OCI-LY1 (cell line): ENCODE measurements at regions not wholly inside any gene's neighbourhood (a gene's known extent, or its start where the extent isn't known, plus 50 kb on each side); places are given as distances from the start of the nearest gene placed in this dataset.

Experiments
- H2AFZ ChIP-seq: fragments of 200-600 bp; sonication (generic), shearing (Covaris generic); 2 replicates; pipeline ENCODE4 v1.6.0; 2014; ENCODE audit warnings: antibody characterized with exemption, mild to moderate bottlenecking, low read length
- H3F3A ChIP-seq: fragments of 200-600 bp; sonication (generic), shearing (Covaris generic); 2 replicates; pipeline ENCODE4 v1.6.0; 2014; ENCODE audit warnings: mild to moderate bottlenecking, antibody characterized with exemption, low read length, moderate library complexity; ENCODE audit not compliant: insufficient read depth
- H3K27ac ChIP-seq: fragments of 200-600 bp; sonication (generic); 2 replicates; pipeline ENCODE4 v1.5.1; 2014; ENCODE audit warnings: low read length, mixed run types, mild to moderate bottlenecking, low read depth; ENCODE audit not compliant: poor library complexity, severe bottlenecking
- H3K27me3 ChIP-seq: fragments of 200-600 bp; sonication (generic); 2 replicates; pipeline ENCODE4 v1.6.0; 2014; ENCODE audit warnings: antibody characterized with exemption, mild to moderate bottlenecking, low read length, moderate library complexity; ENCODE audit not compliant: insufficient read depth
- H3K36me3 ChIP-seq: fragments of 200-600 bp; sonication (generic); 2 replicates; pipeline ENCODE4 v1.6.1; 2014; ENCODE audit warnings: mild to moderate bottlenecking, antibody characterized with exemption, low read length, moderate library complexity, mixed read lengths; ENCODE audit not compliant: insufficient read depth
- H3K4me1 ChIP-seq: fragments of 200-600 bp; sonication (generic); 2 replicates; pipeline ENCODE4 v1.5.1; 2014; ENCODE audit warnings: mild to moderate bottlenecking, low read length, moderate library complexity; ENCODE audit not compliant: insufficient read depth, severe bottlenecking
- H3K4me2 ChIP-seq: fragments of 200-600 bp; sonication (generic), shearing (Covaris generic); 2 replicates; pipeline ENCODE4 v1.6.1; 2014; ENCODE audit warnings: low read length
- H3K4me3 ChIP-seq: fragments of 200-600 bp; sonication (generic); 2 replicates; pipeline ENCODE4 v1.5.1; 2014; ENCODE audit warnings: low read length, low read depth, mild to moderate bottlenecking, mixed read lengths; ENCODE audit not compliant: poor library complexity, severe bottlenecking
- H3K79me2 ChIP-seq: fragments of 200-600 bp; shearing (Covaris generic); 2 replicates; pipeline ENCODE4 v1.6.1; 2016; ENCODE audit warnings: mixed run types, low read length, mixed read lengths; ENCODE audit not compliant: insufficient read depth
- H3K9ac ChIP-seq: fragments of 200-600 bp; sonication (generic), shearing (Covaris generic); 2 replicates; pipeline ENCODE4 v1.6.1; 2014; ENCODE audit warnings: mild to moderate bottlenecking, low read length, mixed read lengths
- H3K9me2 ChIP-seq: fragments of 200-600 bp; sonication (generic), shearing (Covaris generic); 2 replicates; pipeline ENCODE4 v1.6.1; 2014; ENCODE audit warnings: low read depth, mild to moderate bottlenecking, low read length, mixed read lengths
- H3K9me3 ChIP-seq: fragments of 200-600 bp; shearing (Covaris generic); 2 replicates; pipeline ENCODE4 v1.6.1; 2014; ENCODE audit warnings: low read length, mixed read lengths
- H4K20me1 ChIP-seq: fragments of 200-600 bp; sonication (generic), shearing (Covaris generic); 2 replicates; pipeline ENCODE4 v1.6.0; 2016; ENCODE audit warnings: mild to moderate bottlenecking, low read length; ENCODE audit not compliant: insufficient read depth
- EZH2 ChIP-seq: fragments of 200-600 bp; sonication (generic), shearing (Covaris generic); IDR thresholded peaks from 2 replicates; pipeline ENCODE4 v1.8.0; 2017; ENCODE audit warnings: borderline replicate concordance, mixed run types, mild to moderate bottlenecking, antibody characterized with exemption, low read length, moderate library complexity, mixed read lengths
- TF ChIP-seq, protein P1 (sequence below): fragments of 200-600 bp; sonication (generic), shearing (Covaris generic); IDR thresholded peaks from 2 replicates; pipeline ENCODE4 v1.5.1; 2017; ENCODE audit warnings: mild to moderate bottlenecking, antibody characterized with exemption, low read length, moderate library complexity, mixed read lengths

DNA sequence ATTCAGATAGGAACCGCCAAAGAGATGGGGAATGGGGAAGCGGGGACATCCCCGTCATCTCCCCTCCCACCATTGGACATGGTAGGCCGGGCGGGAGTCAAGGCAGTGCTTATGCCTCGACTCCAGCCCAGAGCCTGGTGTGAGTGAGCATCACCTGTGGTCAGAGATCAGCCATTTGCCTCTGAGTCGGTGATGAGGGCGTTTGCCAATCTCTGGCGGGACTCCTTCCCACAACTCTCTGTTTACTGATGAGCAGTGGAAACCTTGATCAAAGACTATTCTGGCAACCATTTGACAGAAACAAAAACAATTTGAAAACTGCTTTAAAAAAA is 63.9 kb upstream of the HES1 start:
- H2AFZ ChIP-seq, result no peak overlapping the region
- H4K20me1 ChIP-seq, result no peaks in the 10 kb centered on the region
- H3K9me2 ChIP-seq, result no peaks in the 10 kb centered on the region
- no peaks in the 10 kb centered on the region for H3F3A ChIP-seq
- TF ChIP-seq, protein P1, sequence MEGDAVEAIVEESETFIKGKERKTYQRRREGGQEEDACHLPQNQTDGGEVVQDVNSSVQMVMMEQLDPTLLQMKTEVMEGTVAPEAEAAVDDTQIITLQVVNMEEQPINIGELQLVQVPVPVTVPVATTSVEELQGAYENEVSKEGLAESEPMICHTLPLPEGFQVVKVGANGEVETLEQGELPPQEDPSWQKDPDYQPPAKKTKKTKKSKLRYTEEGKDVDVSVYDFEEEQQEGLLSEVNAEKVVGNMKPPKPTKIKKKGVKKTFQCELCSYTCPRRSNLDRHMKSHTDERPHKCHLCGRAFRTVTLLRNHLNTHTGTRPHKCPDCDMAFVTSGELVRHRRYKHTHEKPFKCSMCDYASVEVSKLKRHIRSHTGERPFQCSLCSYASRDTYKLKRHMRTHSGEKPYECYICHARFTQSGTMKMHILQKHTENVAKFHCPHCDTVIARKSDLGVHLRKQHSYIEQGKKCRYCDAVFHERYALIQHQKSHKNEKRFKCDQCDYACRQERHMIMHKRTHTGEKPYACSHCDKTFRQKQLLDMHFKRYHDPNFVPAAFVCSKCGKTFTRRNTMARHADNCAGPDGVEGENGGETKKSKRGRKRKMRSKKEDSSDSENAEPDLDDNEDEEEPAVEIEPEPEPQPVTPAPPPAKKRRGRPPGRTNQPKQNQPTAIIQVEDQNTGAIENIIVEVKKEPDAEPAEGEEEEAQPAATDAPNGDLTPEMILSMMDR, result no peak
- TF ChIP-seq EZH2, result no peak
- H3K4me3 ChIP-seq, result no peak overlapping the region
- no peak overlapping the region for H3K9ac ChIP-seq
- H3K79me2 ChIP-seq, result no peaks in the 10 kb centered on the region
- no peaks in the 10 kb centered on the region for H3K36me3 ChIP-seq
- H3K4me1 ChIP-seq, result peaks cover 10% of the 10 kb centered on the region
- H3K27me3 ChIP-seq, result peaks cover 26% of the 10 kb centered on the region; the same call in 1 of the 2 replicates
- H3K9me3 ChIP-seq, result peaks cover 11% of the 10 kb centered on the region; the same call in 1 of the 2 replicates
- no peak overlapping the region for H3K27ac ChIP-seq
- H3K4me2 ChIP-seq, result no peak overlapping the region

DNA sequence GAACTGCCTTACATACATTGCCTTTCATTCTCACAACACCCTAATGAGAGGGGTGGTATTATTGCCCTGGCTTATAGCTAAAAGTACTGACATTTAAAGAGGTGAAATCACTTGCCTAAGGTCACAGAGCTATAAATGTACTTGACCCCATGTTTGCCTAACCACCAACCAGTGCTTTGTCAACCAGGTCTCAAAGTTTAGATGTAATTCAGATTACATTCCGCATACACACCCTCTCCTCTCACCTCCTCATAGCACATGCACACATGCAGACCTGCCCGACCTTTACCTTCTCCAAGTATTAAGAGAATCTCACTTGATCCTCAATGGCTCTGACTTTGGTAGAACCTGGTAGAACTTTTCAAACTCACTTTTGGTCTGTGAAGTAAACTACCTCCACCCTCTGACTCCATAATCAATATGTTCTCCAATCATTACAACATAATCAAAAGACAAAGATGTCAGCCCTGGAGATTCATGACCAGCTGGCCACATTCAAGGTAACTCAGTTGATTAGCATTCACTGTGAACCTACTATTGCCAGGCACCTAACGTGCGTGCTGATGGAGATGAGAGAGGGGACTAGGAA is 63.2 kb upstream of the HES1 start:
- Histone ChIP-seq H3K27me3 (peaks cover 23% of the 10 kb centered on the region; the same call in 1 of the 2 replicates), H4K20me1 (no peaks in the 10 kb centered on the region), H3K4me3 (no peak overlapping the region), H3K9ac (no peak overlapping the region), H3F3A (no peaks in the 10 kb centered on the region), H3K4me2 (no peak overlapping the region), H2AFZ (no peak overlapping the region), H3K9me3 (peaks cover 4% of the 10 kb centered on the region; the same call in 1 of the 2 replicates), H3K79me2 (no peaks in the 10 kb centered on the region), H3K4me1 (peaks cover 10% of the 10 kb centered on the region), H3K27ac (no peak overlapping the region), H3K36me3 (no peaks in the 10 kb centered on the region), H3K9me2 (no peaks in the 10 kb centered on the region)
- no peak for TF ChIP-seq EZH2
- TF ChIP-seq, protein P1, result no peak

DNA sequence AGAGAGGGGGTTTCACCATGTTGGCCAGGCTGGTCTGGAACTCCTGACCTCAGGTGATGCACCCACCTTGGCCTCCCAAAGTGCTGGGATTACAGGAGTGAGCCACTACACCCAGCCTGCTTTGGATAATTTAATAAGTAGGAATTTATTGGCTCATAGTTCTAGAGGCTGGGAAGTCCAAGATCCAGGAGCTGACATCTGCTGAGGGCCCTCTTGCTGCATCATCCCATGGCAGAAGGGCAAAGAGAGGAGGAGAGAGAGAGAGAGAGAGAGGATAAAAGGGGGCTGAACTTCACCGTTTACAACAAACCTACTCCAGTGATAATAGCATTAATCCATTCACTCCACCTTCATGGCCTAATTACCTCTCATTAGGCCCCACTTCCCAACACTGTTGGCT is 62.0 kb upstream of the HES1 start:
- H3K4me3 ChIP-seq, result no peak overlapping the region
- no peaks in the 10 kb centered on the region for H3K9me3 ChIP-seq
- peaks cover 19% of the 10 kb centered on the region; the same call in 1 of the 2 replicates for H3K27me3 ChIP-seq
- H2AFZ ChIP-seq, result no peak overlapping the region
- H3K36me3 ChIP-seq, result no peaks in the 10 kb centered on the region
- TF ChIP-seq, protein P1, result no peak
- no peak for TF ChIP-seq EZH2
- no peak overlapping the region for H3K4me2 ChIP-seq
- no peak overlapping the region for H3K27ac ChIP-seq
- H3K79me2 ChIP-seq, result no peaks in the 10 kb centered on the region
- H3K9ac ChIP-seq, result no peak overlapping the region
- H3K4me1 ChIP-seq, result peaks cover 10% of the 10 kb centered on the region
- no peaks in the 10 kb centered on the region for H3F3A ChIP-seq
- no peaks in the 10 kb centered on the region for H3K9me2 ChIP-seq
- H4K20me1 ChIP-seq, result no peaks in the 10 kb centered on the region
